Right renal cortex interstitium (tissue), 3 donors: ENCODE measurements at regions not wholly inside any gene's neighbourhood (a gene's known extent, or its start where the extent isn't known, plus 50 kb on each side); places are given as distances from the start of the nearest gene placed in this dataset.
"Not testable (repeated sequence)": the region's sequence is repeated elsewhere in the genome, so short reads cannot be mapped to it uniquely, and the experiment has no call there.

Source experiments
- DNase-seq, 3 donors: peaks; one replicate each; pipeline ENCODE4 v3.0.0-alpha.2; 2013; ENCODE audit warnings: low read depth in 3 of 3, low spot score in 2 of 3

DNA sequence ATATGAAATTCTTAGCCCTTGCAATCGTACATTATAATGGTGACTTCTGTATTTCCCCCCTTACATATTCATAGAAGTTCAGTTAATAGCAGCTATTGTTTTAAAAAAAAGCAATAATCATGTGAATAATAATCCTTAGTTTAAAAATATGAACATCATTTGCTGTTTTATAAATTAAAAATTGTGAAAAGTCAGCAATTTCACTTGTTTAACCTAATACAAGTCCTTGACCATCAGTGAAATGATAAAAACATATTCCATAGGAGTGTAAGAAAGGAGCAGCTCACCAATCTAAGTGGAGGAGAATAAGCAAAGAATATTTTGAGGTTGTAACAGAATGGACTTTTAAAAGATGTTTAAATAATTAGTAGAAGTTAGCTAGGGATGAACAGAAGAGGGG lies 650.2 kb downstream of the SUCLG1 start:
- no peak for DNase-seq

DNA sequence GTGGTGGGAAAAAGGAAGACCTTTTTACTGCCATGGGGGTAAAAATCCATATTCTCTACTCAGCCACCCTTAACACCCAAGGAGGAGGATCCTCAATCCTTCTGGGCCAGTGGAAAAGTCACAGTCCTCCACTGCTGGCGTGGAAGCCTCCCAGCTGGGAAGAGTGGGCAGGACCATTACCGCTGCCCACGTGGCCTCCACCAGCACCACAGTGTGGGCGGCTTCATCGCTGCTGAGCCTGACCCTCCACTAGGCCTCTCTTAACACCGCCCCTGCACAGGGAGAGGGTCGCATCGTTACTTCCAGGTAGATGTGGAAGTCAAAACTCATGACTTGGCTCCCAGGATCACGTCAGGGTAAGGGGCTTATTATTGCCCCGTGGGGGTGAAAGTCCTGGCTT lies 656.5 kb downstream of the SUCLG1 start:
- DNase-seq, result no peak

DNA sequence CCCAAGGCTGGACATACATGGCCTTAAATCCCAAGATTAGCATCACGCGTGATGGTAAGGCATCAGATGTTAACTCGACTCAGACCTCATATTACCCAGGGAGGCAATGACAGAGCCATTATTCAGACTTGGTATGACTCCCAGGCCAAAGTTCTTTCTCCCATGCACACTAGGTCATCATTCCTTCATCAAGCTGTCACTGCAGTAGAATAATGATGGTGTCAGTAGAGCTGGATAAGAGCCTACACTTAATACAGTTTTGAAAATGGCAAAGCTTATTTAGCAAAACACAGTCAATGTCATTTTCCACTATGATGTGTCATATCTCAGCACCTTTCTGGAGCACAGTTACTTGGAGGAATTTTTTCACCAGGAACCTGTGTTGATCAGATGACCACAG lies 663.3 kb downstream of the SUCLG1 start:
- no peak for DNase-seq

DNA sequence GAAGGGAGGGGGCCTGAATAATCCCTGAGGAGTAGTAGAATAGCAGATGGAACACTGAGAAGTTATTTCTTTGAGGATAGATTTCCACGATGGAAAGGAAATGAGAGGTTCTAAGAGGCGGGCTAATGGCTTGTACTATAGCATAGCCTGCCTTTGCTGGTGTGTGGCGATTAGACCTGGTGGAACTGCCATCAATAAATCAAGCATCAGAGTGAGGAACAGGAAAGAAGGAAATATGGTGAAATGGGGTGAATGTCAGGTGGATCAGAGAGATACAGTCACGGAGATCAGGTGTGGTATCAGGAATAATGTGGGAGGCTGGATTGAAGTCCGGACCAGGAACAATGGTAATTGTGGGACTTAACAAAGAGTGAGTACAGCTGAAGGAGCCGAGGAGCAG lies 668.6 kb downstream of the SUCLG1 start:
- not testable (repeated sequence) for DNase-seq

DNA sequence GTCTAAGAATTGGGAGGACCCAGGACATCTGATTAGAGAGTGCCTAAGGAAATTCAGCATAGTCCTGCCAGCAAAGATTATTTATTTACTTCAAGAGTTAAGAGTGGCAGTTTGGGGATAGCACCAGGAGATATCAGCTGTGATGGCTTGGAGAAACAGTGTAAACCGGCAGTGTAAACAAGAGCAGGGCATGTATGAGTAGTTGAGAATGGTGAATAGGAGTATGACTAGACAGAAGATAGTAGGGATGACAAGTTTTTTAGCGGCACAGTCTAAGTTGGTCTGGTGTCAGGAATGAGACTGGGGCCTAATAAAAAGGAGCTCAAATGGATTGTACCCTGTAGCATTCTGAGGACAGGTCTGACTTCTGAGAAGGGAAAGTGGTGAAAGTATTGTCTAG lies 669.4 kb downstream of the SUCLG1 start:
- DNase-seq, result not testable (repeated sequence)

DNA sequence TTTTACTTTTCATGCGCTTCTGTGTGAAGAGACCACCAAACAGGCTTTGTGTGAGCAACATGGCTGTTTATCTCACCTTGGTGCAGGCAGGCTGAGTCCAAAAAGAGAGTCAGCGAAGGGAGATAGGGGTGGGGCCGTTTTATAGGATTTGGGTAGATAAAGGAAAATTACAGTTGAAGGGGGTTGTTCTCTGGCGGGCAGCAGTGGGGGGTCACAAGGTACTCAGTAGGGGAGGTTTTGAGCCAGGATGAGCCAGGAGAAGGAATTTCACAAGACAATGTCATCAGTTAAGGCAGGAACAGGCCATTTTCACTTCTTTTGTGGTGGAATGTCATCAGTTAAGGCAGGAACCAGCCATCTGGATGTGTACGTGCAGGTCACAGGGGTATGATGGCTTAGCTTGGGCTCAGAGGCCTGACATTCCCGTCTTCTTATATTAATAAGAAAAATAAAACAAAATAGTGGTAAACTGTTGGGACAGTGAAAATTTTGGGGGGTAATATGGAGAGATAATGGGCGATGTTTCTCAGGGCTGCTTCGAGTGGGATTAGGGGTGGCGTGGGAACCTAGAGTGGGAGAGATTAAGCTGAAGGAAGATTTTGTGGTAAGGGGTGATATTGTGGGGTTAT lies 670.0 kb downstream of the SUCLG1 start:
- not testable (repeated sequence) for DNase-seq

DNA sequence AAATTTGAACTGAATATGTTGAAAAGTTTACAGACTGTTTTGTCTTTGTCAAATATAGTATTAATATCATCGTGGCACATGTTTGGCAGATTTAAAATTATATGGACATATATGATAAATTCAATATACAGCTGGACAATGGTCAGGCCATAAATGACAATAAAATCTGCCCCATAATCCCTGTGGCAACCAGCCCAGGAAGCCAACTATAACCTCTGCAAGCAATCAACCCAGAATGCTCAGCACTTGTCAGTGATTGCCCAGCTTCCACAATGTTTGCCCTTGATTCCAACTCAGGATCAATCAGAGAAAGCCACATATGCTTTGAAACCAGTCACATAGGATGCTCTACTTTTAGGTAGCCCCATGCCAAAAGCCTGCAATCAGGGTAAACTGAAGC lies 671.9 kb downstream of the SUCLG1 start:
- no peak for DNase-seq

DNA sequence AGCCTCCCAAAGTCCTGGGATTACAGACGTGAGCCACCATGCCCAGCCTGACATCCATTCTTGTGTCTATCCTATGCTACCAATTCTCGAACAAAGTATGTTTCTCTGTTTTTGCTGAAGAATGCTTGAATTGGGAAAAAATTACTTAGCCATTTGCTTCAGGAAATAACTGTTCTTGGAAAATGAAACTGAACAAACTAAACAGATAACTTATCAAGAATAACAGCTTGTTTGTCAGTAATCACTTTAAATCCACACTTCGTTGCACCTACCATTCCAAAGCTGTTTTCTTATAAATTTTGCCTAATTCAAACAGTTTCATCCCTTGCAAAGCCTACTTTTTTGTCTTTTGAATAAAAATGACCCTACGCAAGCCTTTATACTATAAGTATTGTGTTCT lies 672.9 kb downstream of the SUCLG1 start:
- no peak for DNase-seq

DNA sequence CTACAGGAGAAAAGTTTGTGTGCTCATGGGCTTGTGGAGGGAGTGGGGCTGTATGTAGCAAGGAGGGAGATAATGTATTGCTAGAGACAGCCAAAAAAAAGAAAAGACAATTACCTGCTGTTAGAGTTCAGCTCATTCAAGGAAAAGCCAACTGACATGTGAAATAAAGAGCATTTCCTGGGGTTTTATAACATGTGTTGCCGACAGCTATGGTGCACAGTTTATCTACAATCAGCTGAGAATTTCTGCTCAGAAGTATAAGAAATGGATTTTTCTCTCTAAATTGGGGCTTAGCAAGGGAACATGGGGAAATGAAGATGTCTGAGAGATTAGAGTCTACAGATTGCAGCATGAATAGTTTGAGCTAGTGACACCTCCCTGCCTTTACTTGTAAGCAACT lies 674.1 kb downstream of the SUCLG1 start:
- no peak for DNase-seq

DNA sequence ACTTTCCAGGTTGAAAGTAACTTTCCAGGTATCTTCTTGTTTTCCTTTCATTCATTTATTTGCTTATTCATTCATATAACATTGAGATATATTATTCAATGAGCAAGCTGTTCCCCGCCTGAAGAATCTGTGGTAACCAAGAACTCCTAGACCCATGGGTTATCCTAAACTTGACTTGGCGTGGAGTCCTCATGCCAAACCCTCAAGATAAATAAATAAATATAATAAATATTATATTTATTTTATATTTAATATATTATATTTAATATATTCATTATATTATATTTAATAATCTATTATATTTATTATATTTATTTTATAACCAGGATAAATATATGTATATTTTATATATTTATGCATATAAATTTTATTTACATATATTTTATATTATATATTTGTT lies 674.8 kb downstream of the SUCLG1 start:
- DNase-seq, result no peak

DNA sequence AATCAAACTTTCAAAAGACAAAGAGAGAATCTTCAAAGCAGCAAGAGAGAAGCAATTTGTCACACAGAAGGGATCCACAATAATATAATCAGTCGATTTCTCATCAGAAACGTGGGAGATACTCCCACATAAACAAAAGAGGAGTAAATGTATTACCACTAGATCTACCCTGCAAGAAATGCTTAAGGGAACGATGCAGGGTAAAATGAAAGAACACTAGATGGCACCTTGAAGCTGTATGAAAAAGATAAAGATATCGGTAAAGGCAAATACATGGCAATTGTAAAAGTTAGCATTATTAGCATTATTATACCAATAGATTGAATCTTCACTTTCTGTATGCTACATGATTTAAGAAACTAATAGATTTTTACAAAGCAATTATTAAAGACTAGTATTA lies 677.0 kb downstream of the SUCLG1 start:
- no peak for DNase-seq

DNA sequence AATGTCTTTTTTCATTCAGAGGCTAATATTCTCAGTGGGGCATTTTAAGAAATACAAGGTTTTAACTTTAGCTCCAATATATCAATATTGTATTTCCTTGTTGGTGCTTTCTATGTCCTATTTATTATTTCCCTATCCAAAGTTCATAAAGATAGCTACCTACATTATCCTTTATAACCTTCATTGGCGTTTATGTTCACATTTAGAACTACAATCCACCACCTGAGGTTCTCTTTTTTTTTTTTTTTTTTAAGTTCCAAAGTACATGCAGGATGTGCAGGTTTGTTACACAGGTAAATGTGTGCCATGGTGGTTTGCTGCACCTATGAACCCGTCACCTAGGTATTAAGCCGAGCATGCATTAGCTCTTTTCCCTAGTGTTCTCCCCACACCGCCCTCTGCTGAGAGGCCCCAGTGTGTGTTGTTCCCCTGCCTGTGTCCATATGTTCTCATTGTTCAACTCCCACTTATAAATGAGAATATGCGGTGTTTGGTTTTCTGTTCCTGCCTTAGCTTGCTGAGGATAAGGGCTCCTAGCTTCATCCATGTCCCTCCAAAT lies 694.6 kb downstream of the SUCLG1 start:
- no peak for DNase-seq

DNA sequence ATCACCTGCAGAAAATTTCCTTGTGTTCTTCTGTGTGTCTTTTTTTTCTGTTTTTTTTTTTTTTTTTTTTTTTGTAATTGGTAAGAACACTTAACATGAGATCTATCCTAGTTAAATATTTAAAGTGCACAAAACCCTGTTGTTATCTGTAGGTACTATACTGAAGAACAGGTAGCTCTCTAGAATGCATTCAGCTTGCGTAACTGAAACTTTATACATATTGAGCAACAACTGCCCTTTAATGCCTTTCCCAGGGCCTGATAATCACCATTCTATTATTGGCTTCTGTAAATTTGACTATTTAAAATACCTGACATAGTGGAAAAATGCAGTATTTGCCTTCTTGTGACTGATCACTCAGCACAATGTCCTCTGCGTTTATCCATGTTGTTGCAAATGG lies 701.8 kb downstream of the SUCLG1 start:
- no peak for DNase-seq

DNA sequence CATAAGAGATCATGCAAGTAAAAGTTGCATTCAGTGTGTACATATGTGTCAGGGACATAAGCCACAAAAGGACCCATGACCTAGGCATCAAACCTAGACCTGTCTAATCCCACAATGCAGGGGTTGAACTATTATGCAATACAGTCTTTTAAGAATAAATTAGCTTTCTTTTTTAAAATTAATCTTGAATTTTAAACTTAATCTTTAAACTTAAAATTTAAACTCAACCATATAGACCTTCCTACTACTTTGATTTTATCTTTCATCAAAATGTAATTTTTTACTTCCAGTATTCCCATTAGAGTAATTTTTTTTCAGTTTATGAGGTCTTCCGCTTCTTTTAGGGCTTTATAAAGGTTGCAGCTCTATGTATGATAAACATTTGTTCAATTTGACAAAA lies 702.9 kb downstream of the SUCLG1 start:
- no peak for DNase-seq

DNA sequence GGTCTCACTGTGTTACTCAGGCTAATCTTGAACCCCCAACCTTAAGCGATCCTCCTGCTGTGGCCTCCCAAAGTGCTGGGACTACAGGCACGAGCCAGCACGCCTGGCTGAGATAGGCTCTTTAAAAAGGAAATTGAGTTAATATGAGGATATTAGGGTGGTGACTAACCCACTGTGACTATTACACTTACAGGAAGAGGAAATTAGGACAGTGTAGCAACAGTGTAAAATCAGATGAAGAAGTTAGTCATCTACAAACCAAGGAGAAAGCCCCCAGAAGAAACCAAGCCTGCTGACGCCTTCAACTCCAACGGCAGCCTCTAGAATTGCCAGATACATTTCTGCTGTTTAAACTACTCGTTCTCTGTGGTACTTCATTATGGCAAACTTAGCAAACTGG lies 711.9 kb downstream of the SUCLG1 start:
- no peak for DNase-seq

DNA sequence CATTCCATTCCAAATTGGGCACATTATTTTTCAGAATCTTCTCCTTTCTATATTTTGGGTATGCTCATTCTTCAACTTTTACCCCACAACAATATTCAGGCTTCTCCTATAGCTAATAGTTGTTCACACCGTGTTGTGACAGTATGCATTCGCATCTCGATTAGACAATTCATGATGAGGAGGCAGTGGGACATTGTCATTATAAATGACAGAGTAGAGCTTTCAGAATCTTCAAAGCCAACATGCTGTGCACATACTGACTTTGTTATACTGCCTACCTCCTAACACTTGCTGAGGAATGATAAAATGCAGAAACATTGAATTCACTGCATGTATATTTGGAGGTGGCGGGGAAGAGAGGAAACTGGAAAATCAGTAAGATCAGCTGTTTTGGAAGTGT lies 714.2 kb downstream of the SUCLG1 start:
- no peak for DNase-seq

DNA sequence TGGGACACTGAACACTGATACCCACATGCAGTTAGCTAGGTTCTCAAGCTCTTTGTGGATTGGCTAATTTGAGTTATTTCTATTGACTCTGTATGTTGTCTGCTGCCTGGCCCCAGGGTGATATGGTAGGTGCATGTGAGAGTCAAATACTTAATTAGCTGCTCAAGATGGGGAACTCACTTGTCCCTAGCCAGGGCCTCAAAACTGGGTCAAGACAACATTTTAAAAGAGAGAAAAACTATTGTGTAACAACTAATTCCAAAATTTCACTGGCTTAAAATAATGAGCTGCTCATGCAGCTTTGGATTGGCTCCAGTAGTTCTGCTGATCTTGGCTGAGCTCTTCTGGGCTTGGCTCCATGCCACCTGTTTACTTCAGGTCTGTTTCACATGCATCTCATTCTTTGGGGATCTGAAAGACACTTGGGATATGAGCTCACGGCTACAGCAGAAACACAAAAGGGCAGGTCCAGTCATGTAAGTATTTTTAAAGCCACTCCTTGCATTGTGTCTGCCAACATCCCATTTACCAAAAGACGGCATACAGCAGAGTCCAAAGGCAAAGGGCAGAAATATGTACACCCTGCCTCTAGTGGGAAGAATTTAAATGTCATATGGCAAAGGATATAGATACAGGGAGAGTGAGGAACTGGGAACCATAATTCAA lies 716.8 kb downstream of the SUCLG1 start:
- DNase-seq, result peak in 1 of 3 donors; percentile 0

DNA sequence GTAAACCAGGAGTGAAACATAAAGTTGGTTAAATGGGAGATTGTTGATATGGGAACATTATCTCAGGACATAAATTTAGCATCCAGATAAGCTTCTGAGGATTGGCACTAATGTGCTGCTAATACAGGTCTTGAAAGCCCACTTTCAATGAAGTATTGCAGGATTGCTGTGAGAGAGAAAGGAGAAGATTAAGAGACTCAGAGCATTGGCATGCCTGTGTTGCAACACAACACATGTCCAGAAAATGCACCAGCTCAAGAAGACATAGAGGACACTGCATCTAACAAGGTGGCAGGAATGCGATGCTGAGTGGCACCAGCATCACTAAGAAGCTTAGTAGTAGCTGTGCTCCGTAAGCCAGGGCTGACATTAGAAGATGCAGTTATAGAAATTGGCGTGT lies 728.9 kb downstream of the SUCLG1 start:
- DNase-seq, result no peak

DNA sequence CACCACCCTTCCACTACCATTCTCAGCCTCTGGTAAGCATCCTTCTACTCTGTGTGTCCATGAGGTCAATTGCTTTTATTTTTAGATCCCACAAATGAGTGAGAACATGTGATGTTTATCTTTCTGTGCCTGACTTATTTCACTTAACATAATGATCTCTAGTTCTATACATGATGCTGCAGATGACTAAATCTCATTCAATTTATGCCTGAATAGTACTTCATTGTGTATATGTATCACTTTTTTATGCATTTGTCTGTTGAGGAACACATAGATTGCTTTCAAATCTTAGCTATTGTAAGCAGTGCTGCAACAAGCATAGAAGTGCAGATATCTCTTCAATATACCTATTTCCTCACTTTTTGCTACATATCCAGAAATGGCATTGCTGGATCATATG lies 733.3 kb downstream of the SUCLG1 start:
- DNase-seq, result no peak

DNA sequence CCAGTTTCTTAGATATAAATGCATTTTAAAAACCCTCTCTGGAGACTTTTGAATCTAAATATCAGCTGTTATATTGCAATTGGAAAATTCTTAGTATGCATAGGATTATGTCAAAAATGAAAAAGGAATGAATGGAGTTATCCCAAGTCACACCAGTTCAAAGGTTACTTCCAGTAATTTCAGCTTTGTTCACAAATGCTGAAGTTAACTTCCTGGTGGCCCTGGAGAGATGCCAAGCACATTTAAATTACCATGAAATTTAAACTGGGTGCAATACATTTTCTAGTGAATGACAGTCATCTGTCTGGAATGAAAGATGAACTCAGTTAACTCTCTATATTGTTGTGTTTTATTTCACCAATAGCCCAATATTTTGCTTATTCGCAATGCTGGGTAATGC lies 753.9 kb downstream of the SUCLG1 start:
- DNase-seq, result no peak

DNA sequence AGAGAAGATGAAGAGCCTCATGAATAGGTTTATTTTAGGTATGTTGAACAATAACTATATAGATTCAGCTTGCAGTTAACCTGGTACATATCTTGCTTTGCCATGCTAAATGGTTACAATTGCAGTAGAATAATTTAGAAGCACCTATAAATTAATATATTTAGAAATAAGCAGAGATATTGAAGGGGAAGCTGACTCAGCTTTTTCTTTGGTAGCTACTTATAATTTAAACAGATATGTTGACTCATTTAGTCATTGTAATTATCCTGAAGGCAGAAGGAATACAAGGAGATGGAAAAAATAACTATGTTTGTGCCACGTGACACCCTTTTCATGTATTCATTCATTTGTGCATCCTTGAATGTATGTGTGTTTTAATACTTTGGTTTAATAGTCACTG lies 755.5 kb downstream of the SUCLG1 start:
- DNase-seq, result no peak

DNA sequence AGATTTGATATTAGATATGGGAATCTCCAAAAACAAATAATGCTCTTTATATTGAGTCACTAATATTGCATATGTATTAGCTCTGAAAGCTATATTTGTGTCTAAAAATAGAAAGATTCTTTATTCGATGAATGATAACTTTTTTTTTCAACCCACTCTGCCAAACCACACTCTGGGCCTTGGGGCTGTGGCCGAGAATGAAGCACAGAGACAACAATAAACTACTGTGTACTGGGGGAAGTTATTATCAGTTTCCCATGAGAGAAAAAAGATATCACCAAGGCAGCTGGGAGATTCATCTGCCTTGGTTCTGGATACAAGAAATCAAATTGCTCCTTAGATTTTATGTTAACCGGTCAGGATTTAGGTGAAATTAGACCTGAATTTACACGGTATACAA lies 762.2 kb downstream of the SUCLG1 start:
- DNase-seq, result no peak

DNA sequence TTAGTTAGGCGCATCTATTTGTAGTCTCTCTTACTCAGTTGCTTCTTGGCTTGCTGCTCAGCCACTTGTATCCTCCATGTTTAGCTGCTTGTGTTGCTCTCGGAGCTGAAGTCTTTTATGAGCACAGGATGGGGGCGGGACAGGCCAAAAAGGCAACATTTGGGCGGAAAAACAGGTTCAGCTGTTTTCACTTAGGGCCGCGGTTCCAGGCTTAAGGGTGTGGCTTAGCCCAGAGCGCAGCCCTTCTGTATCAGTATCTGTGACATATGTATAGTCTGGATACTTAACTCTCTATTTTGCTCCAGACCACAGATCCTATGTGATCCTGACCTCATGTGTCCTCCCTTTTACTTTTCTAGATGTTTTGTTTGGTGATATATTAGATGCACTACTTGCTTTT lies 763.5 kb downstream of the SUCLG1 start:
- no peak for DNase-seq
